GDM1 (cell line): ENCODE measurements at regions not wholly inside any gene's neighbourhood (a gene's known extent, or its start where the extent isn't known, plus 50 kb on each side); places are given as distances from the start of the nearest gene placed in this dataset.
"Not testable (repeated sequence)": the region's sequence is repeated elsewhere in the genome, so short reads cannot be mapped to it uniquely, and the experiment has no call there.

ENCODE experiments used
- DNase-seq: peaks from one replicate; lab custom pipeline; 2025; lab: John Stamatoyannopoulos, UW

DNA sequence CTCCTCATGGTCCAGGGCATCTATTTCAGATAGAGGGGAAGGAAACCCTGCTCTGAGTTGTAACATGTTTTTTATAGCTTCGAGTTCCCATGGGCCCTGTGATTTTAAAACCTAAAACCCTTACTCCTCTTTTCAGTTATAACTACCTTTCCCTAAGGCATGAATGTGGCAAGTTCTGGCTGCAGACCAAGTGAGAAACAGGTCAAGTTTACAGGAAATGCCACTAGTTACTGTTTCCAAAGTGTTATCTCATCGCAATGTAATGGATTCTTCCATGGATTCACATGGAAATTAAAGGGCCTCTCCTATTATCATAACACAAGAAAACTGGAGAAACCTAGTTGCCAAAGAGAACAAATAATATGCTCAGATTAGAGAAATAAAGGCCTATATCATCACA, 574.5 kb upstream of the GRAMD2B start:
- no peak for DNase-seq

DNA sequence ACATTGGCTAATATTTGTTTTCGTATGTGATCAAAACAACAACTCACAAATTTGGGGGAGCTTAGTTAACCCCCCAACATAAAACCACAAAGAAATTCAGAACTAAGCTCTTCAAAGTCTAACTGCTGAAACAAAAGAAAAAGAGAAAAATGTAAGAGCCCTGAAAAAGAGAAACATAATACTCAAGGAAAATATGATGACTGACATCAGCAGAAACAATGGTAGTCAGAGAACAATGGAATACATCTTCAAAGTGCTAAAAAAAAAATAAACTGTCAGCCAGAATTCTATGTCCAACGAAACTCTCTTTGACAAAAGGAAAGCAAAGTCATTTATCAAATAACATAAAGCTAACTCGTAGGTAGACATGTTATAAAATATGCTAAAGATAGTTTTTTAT, 566.3 kb upstream of the GRAMD2B start:
- no peak for DNase-seq

GRCh38 chr5:125863579-125863978, 559.6 kb upstream of the GRAMD2B start:
- DNase-seq = no peak

DNA sequence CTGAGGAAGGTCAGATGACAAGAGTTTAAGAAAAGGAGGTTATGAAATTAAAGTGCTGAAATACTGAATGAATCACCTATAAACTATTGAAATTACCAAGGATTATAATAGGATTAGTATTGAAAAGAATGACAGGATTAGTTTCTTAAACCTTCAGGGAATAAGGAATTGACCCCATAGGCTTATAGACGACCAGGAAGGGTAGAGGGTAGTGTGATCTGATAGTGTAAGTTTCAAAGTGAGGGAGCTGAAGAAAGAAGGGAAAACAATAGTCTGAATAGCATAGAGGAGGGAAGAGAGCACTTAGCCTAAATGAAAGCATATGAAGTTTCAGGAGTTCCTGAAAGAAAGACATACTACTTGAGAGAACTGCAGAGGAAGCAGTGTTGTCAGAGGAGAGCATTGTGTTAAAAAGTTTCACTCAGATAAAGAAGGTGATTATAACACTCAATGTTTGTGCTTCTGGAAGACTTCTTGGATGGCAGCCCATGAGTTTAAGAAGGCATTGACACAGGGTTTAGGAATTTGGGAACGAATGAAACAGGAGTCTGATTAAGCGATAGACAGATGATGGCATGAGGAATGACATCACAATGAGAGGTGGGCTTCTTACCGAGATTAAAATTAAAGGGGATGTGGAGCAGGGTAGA, 557.9 kb upstream of the GRAMD2B start:
- no peak for DNase-seq

DNA sequence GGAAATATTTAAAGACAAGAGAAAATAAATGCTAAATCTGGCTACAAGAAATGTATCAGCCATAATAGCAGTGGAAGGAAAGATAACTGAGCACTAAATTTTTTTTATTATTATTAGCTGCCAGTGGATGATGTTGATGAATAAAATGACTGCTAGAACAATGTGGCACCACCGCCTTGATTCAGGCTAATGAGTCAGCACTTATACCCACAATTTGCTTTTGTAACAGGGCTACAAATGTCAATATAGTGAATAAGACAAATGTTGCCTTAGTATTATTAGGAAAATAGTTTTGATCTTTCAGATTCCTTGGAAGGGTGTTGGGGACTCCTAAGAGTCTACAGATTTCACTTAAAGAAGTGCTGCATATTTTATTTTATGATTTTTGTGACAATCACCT, 555.2 kb upstream of the GRAMD2B start:
- no peak for DNase-seq

DNA sequence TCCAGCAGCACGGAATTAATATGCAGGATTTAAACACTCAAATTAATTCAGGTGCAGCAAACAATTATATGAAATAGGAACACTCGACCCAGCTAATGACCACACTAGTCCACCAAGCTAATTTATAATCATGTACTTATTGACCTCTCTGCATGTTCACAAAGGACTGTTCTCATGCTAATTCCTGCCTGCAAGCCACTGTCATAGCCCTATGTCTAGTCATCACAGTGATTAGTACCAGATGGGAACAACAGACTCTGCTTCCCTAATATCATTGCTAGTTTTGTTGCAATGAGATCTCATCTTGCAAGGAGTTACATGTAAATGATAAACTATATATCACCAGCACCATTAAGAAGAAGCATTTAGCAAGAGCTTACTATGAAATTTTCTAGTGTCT, 553.0 kb upstream of the GRAMD2B start:
- no peak for DNase-seq

GRCh38 chr5:125874057-125874456, 549.2 kb upstream of the GRAMD2B start:
- no peak for DNase-seq

DNA sequence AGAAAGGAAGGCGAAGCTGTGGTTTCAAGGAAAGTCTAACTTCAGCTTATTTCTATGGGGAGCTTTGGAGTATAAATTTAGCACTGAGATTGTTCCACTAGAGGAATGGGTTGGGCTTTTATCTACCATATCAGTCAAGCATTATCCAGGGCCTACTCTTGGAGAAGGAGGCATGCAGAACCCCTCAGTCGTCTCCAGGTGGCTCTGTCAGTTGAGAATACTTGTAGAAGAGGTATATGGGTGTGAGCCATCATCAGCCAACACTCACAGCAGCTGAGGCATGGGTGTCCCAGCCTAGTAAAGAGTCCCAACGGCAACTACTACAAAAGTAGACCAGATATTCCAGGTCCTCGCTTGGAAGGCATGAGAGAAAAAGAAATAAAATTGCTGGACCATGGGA, 548.5 kb upstream of the GRAMD2B start:
- DNase-seq = no peak

GRCh38 chr5:125877248-125877647, 546.0 kb upstream of the GRAMD2B start:
- DNase-seq = no peak

DNA sequence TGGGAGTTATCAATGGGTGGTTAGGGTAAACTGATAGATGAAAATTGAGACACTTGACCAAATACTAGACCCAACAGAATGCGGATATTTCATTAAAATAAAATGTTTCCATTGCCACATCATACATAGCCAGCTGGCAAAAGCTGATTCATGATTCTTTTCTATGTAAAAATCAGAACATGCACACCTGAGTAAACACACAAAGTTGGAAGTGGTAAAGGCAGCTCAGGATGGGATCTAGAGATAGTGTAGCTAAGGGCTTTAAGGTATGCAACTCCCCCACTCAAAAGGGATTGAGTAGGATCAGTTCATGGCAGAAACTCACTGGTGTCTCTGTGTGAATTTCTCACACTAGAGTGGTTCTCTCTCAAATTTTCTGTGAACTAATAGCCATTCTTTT, 541.1 kb upstream of the GRAMD2B start:
- DNase-seq = no peak

DNA sequence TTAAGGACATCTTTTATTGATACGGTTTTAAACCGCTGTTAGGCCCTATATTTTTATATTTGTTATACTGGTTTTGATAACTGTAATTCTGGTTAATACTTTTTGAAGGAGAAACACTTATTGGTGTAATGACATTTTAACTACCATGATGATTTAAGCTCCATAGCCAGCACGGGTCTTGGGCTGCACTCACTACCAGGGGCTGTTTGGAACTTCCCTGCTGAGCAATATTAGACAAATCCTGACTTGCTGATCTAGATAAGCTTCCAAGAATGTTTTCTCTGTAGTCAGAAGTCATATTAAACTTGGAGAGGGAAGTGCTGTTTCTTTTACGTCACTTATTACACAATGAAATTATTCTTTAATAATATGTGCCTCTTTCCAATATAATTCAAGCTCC, 540.0 kb upstream of the GRAMD2B start:
- DNase-seq = no peak

GRCh38 chr5:125888358-125888757, 534.9 kb upstream of the GRAMD2B start:
- no peak for DNase-seq

- DNase-seq = no peak
Observed at GRCh38 chr5:125890511-125890931, 532.7 kb upstream of the GRAMD2B start.

GRCh38 chr5:125891061-125891725, 532.0 kb upstream of the GRAMD2B start:
- DNase-seq = no peak

- DNase-seq = no peak
Observed at GRCh38 chr5:125894383-125894782, 528.8 kb upstream of the GRAMD2B start.

DNA sequence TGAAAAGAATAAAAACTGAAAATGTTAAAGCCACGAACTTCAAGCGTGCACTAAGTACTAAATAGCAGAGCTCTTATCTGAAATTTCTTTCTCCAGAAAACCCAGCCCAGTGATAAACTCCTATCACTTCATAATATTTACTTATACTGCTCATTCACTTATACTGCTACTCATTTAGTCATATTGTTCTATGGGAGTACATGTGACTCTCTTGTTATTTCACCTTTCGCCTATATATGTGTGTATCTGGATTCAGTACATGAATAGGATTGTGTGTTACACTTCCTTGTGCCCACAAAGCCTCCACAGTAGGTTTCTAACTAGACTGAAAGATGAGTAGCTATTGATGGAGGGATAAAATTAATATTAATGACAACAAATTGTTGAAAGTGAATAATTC, 526.8 kb upstream of the GRAMD2B start:
- no peak for DNase-seq

- DNase-seq = no peak
Observed at GRCh38 chr5:125897089-125897488, 526.1 kb upstream of the GRAMD2B start.

DNA sequence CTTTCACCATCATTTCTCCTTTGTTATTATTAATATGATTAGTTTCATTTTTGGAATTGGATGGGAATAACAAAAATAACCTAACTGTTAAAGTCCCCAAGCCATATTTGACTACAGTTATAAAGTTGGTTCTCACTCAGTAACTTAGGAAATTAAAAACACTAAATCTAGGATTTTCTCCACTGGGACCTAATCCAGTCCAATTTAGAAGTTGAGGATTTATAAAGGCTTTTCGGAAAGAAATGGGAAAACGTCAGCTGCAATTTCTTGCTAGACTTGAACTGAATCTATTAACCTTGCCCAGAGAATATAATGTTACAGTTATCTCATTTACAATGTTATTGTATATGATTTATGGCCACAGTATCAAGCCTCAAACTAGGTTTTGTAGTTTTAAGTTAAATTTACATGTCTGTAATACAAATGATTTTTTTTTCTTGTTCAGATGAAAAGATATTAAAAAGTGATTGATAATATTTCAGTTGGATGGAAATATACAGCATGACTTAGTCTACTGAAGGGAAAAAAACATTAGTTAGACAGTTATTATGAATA, 524.3 kb upstream of the GRAMD2B start:
- no peak for DNase-seq

- no peak for DNase-seq
Observed at GRCh38 chr5:125912028-125912427, 511.2 kb upstream of the GRAMD2B start.

DNA sequence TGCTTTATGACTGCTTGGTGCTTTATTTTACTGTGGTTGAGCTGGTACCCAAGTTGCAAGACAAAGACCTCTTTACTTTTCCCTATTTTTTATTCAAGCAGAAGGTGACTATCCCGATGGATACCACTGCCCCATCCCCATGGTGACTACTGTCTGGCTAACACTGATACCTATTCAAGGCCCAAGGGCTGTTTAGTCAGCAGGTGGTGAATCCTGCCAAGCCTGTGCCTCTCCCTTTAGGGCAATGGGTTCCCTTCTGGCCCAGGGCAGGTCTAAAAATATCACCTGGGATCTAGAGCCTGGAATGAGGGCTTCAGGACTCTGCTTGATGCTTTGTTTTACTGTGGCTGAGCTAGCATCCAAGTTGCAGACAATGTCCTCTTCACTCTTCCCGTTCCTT, 510.0 kb upstream of the GRAMD2B start:
- no peak for DNase-seq

DNA sequence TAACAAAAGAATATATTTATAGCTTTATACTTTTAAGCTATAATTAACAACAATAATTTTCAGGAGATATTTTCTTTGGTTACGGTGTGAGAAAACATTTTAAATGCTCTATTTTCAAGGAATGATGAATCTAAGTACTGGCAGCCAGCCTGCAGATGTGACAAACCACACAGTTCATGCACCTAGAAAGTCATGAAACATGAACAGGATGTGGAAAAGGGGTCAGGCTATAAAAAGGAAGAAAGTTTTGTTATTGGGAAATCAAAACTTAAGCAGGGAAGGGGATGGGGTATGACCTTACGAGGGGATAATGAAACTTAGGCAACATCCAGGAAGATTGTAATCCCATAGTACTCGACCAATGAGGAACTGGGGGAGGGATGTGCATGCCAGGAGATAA, 508.7 kb upstream of the GRAMD2B start:
- DNase-seq = no peak

DNA sequence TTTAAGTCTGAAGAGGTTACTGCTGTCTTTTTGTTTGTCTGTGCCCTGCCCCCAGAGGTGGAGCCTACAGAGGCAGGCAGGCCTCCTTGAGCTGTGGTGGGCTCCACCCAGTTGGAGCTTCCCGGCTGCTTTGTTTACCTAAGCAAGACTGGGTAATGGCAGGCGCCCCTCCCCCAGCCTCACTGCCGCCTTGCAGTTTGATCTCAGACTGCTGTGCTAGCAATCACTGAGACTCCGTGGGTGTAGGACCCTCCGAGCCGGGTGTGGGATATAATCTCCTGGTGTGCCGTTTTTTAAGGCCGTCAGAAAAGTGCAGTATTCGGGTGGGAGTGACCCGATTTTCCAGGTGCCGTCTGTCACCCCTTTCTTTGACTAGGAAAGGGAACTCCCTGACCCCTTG, 499.3 kb upstream of the GRAMD2B start:
- DNase-seq = not testable (repeated sequence)

DNA sequence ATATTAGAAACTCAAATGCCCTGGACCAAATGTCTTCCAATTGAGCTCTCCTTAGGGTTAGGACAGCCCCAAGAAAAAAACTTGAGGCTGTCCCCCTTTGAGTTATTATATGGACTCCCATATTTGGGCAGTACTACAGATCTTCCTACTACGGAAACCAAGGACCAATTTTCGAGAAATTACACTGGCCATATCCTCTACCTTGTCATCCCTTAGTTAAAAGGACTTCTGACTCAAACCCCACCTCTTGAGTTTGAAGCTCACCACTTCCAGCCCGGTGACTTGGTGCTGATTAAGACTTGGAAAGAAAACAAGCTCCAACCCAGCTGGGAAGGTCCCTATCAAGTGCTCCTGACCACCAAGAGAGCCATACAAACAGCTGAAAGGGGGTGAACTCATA, 497.0 kb upstream of the GRAMD2B start:
- no peak for DNase-seq

DNA sequence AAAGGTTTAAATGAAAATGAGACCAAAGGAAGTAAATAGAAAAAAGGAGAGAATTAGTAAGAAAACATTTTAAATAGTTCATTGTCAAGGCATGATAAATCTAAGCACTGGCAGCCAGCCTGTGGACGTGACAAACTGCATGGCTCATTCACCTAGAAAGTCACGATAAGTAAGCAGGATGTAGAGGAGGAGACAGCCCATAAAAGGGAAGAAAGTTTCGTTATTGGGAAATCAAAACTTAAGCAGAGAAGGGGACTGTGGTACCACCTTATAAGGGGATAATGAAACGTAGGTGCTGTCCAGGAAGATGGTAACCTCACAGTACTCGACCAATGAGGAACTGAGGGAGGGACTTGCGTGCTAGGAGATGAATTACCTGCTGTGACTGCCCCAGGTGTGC, 494.5 kb upstream of the GRAMD2B start:
- no peak for DNase-seq
